GM12874 (cell line): ENCODE measurements at regions not wholly inside any gene's neighbourhood (a gene's known extent, or its start where the extent isn't known, plus 50 kb on each side); places are given as distances from the start of the nearest gene placed in this dataset.

Experiments
- CTCF ChIP-seq: IDR thresholded peaks from 2 replicates; pipeline ENCODE4 v1.5.1; 2011; ENCODE audit warnings: low read depth, mild to moderate bottlenecking, control low read depth, low read length, moderate library complexity; ENCODE audit not compliant: insufficient read depth

- no peak for TF ChIP-seq CTCF
Observed at GRCh38 chr2:39514825-39515224, 77.7 kb upstream of the MAP4K3 start.

- no peak for TF ChIP-seq CTCF
Observed at GRCh38 chr2:39515273-39515896, 78.3 kb upstream of the MAP4K3 start.

GRCh38 chr2:39515897-39516346, 78.8 kb upstream of the MAP4K3 start:
- TF ChIP-seq CTCF, result no peak

- no peak for TF ChIP-seq CTCF
Observed at GRCh38 chr2:39516347-39517101, 79.4 kb upstream of the MAP4K3 start.

- TF ChIP-seq CTCF, result no peak
Observed at GRCh38 chr2:39517102-39517436, 80.0 kb upstream of the MAP4K3 start.

GRCh38 chr2:39517622-39518021, 80.5 kb upstream of the MAP4K3 start:
- no peak for TF ChIP-seq CTCF

- no peak for TF ChIP-seq CTCF
Observed at GRCh38 chr2:39519886-39520285, 82.8 kb upstream of the MAP4K3 start.
